ENCODE measurements at regions not wholly inside any gene's neighbourhood (a gene's known extent, or its start where the extent isn't known, plus 50 kb on each side); places are given as distances from the start of the nearest gene placed in this dataset.

DNA sequence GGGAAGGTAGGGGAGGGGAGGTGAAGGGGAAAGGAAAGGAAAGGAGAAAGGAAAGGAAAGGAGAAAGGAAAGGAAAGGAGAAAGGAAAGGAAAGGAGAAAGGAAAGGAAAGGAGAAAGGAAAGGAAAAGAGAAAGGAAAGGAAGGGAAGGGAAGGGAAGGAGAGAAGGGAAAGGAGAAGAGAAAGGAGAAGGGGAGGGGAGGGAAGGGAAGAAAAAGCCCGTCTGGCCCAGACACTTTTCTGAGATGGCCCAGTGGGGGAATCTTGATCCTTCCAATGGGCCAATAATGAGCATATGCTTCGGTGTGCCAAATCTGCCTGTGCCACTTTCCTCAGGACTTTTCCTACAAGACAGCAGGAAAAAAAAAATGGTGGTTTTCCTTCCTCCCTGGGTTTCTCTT is 64.5 kb downstream of the CH25H start:
- Mint-ChIP-seq H3K27ac (no peak overlapping the region), H3K4me1 (no peaks in the 10 kb centered on the region), H3K27me3 (ENCODE audit: low read depth) (peaks cover 24% of the 10 kb centered on the region), H3K4me3 (no peak overlapping the region), H3K9me3 (peaks cover 8% of the 10 kb centered on the region), H3K36me3 (no peaks in the 10 kb centered on the region)
- TF ChIP-seq, protein P1, sequence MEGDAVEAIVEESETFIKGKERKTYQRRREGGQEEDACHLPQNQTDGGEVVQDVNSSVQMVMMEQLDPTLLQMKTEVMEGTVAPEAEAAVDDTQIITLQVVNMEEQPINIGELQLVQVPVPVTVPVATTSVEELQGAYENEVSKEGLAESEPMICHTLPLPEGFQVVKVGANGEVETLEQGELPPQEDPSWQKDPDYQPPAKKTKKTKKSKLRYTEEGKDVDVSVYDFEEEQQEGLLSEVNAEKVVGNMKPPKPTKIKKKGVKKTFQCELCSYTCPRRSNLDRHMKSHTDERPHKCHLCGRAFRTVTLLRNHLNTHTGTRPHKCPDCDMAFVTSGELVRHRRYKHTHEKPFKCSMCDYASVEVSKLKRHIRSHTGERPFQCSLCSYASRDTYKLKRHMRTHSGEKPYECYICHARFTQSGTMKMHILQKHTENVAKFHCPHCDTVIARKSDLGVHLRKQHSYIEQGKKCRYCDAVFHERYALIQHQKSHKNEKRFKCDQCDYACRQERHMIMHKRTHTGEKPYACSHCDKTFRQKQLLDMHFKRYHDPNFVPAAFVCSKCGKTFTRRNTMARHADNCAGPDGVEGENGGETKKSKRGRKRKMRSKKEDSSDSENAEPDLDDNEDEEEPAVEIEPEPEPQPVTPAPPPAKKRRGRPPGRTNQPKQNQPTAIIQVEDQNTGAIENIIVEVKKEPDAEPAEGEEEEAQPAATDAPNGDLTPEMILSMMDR (IDR thresholded peaks at IDR 0.05; ENCODE audit: unreplicated experiment): no peak
- no peak for DNase-seq (ENCODE audit: low spot score in 2 of 2, unreplicated experiment in 2 of 2)

DNA sequence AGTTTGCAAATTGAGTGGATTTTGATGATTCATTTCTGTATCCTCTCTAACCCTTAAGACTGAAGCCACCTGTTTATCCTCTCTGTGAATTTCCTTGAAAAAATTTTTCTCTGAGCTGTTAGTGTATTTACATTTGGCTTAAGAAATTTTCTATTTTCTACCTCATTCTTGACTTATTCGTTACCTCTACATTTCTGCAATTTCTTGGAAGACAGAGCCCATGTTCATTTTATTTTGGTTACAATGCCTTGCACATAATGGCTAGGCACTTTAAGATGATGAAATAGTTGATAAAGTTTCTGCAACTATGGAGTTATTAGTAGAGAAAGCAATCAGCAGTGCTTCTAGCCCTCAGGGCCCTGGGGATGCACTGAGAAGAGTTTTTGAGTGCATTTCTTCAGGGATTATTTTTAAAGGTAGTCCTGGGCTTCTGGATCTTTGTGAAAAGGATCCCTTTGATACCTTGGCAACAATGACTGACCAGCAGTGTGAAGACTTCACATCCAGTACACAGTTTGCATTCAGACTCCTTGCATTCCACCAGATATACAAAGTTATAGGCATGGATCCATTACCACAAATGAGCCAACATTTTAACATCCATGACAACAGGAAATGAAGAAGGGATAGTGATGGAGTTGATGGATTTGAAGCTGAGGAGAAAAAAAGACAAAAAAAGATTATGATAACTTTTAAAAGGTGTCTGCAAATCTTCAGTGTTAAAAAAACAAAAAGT is 68.2 kb downstream of the CH25H start:
- Mint-ChIP-seq H3K27ac (no peak overlapping the region), H3K36me3 (no peaks in the 10 kb centered on the region), H3K9me3 (peaks cover 14% of the 10 kb centered on the region), H3K27me3 (ENCODE audit: low read depth) (peaks cover 14% of the 10 kb centered on the region), H3K4me1 (no peaks in the 10 kb centered on the region), H3K4me3 (no peak overlapping the region)
- TF ChIP-seq, protein P1 (IDR thresholded peaks at IDR 0.05; ENCODE audit: unreplicated experiment): no peak
- DNase-seq (ENCODE audit: low spot score in 2 of 2, unreplicated experiment in 2 of 2): no peak

DNA sequence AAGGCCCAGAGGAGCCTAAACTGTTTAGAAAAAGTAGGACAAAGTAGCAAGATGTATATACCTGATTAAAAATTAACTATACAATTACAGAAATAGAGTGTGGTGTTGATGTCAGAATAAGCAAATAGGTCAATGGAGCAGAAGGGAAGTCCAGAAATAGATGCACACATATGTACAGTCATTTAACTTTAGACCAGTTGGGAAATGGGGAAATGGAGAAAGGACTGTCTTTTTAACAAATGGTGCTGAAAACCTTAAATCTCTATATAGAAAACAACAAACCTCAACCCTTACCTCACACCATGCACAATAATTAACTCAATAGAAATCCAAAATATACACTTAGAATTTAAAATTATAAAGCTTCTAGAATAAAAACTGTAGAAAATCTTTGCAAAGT is 72.2 kb downstream of the CH25H start:
- no peak for DNase-seq (ENCODE audit: low spot score in 2 of 2, unreplicated experiment in 2 of 2)
- TF ChIP-seq, protein P1 (IDR thresholded peaks at IDR 0.05; ENCODE audit: unreplicated experiment): no peak
- no peak overlapping the region for H3K4me3 Mint-ChIP-seq
- peaks cover 5% of the 10 kb centered on the region for H3K27me3 Mint-ChIP-seq (ENCODE audit: low read depth)
- H3K4me1 Mint-ChIP-seq: no peaks in the 10 kb centered on the region
- peaks cover 16% of the 10 kb centered on the region for H3K9me3 Mint-ChIP-seq
- no peak overlapping the region for H3K27ac Mint-ChIP-seq
- no peaks in the 10 kb centered on the region for H3K36me3 Mint-ChIP-seq

- H3K9me3 Mint-ChIP-seq: peaks cover 5% of the 10 kb centered on the region
- H3K4me1 Mint-ChIP-seq: no peaks in the 10 kb centered on the region
- H3K4me3 Mint-ChIP-seq: no peak overlapping the region
- H3K27ac Mint-ChIP-seq: no peak overlapping the region
- TF ChIP-seq, protein P1 (IDR thresholded peaks at IDR 0.05; ENCODE audit: unreplicated experiment): no peak
- H3K36me3 Mint-ChIP-seq: no peaks in the 10 kb centered on the region
- DNase-seq (ENCODE audit: low spot score in 2 of 2, unreplicated experiment in 2 of 2): no peak
- H3K27me3 Mint-ChIP-seq (ENCODE audit: low read depth): peaks cover 15% of the 10 kb centered on the region
Observed at GRCh38 chr10:89129911-89130310, 77.2 kb downstream of the CH25H start.

DNA sequence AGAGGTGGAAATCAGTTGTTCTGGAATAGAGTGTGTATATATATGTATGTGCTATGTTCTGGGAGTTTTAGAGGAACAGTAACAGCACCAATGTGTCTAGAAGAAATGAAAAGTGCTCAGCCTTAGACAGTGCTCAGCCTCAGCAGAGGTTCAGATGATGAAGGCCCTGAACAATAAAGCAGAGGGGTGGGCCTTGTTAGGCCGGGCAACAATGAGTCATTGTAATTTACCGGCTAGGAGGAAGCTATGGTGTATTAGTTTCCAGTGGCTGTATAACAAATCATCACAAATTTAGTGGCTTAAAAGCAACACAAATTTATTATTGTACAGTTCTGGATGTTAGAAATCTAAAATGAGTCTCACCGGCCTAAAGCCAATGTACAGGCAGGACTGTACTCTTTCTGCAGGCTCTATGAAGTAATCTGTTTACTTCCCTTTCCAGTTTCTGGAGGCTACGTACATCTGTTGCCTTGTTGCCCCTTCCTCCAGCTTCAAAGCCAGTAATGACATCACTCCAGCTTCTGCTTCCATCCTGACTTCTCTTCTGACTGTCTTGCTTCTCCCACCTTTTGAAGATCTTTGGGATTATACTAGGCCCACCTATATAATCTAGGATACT is 84.6 kb downstream of the CH25H start:
- Mint-ChIP-seq H3K27me3 (ENCODE audit: low read depth) (peaks cover 12% of the 10 kb centered on the region), H3K27ac (no peak overlapping the region), H3K4me1 (no peaks in the 10 kb centered on the region), H3K36me3 (no peaks in the 10 kb centered on the region), H3K4me3 (no peak overlapping the region), H3K9me3 (no peaks in the 10 kb centered on the region)
- TF ChIP-seq, protein P1 (IDR thresholded peaks at IDR 0.05; ENCODE audit: unreplicated experiment): no peak
- DNase-seq (ENCODE audit: low spot score in 2 of 2, unreplicated experiment in 2 of 2): no peak
